RCC 7860 (cell line): ENCODE measurements at regions not wholly inside any gene's neighbourhood (a gene's known extent, or its start where the extent isn't known, plus 50 kb on each side); places are given as distances from the start of the nearest gene placed in this dataset.

Source experiments
- DNase-seq: peaks from one replicate; pipeline ENCODE4 v3.0.0-alpha.2; 2015; ENCODE audit warnings: low spot score
- FAIRE-seq: peaks from 2 replicates; lab custom pipeline; 2012; peaks lifted over from hg19 to GRCh38; lab: Jason Lieb, UNC

- FAIRE-seq (no peak), DNase-seq (no peak)
Measured at GRCh38 chr11:116421529-116422185, 351.1 kb downstream of the BUD13 start.

- DNase-seq (no peak), FAIRE-seq (no peak)
Measured at GRCh38 chr11:116420770-116421528, 351.8 kb downstream of the BUD13 start.

- DNase-seq = no peak
- no peak for FAIRE-seq
Measured at GRCh38 chr11:116420030-116420429, 352.8 kb downstream of the BUD13 start.

GRCh38 chr11:116418388-116419041, 354.3 kb downstream of the BUD13 start:
- DNase-seq (no peak), FAIRE-seq (no peak)

GRCh38 chr11:116416852-116417251, 355.9 kb downstream of the BUD13 start:
- FAIRE-seq (no peak), DNase-seq (no peak)

GRCh38 chr11:116415095-116415494, 357.7 kb downstream of the BUD13 start:
- FAIRE-seq (no peak), DNase-seq (no peak)

- no peak for DNase-seq
- FAIRE-seq = no peak
Measured at GRCh38 chr11:116414357-116414880, 358.4 kb downstream of the BUD13 start.

GRCh38 chr11:116413301-116414242, 359.2 kb downstream of the BUD13 start:
- FAIRE-seq = no peak
- no peak for DNase-seq

- FAIRE-seq = no peak
- no peak for DNase-seq
Measured at GRCh38 chr11:116412118-116412889, 360.5 kb downstream of the BUD13 start.

GRCh38 chr11:116409238-116409637, 363.5 kb downstream of the BUD13 start:
- FAIRE-seq (no peak), DNase-seq (no peak)

- DNase-seq = no peak
Measured at GRCh38 chr11:116406042-116406441, 366.7 kb downstream of the BUD13 start.

GRCh38 chr11:116404462-116404798, 368.4 kb downstream of the BUD13 start:
- DNase-seq (no peak), FAIRE-seq (no peak)

More at GRCh38 chr11:116406042-116406441, 366.7 kb downstream of the BUD13 start:
- FAIRE-seq = no peak

- FAIRE-seq (no peak), DNase-seq (no peak)
Measured at GRCh38 chr11:116403794-116404461, 368.9 kb downstream of the BUD13 start.

GRCh38 chr11:116400081-116400480, 372.7 kb downstream of the BUD13 start:
- DNase-seq (no peak), FAIRE-seq (no peak)

GRCh38 chr11:116397602-116398084, 375.1 kb downstream of the BUD13 start:
- no peak for DNase-seq
- no peak for FAIRE-seq

GRCh38 chr11:116396331-116396730, 376.5 kb downstream of the BUD13 start:
- DNase-seq (no peak), FAIRE-seq (no peak)

- DNase-seq = no peak
- no peak for FAIRE-seq
Measured at GRCh38 chr11:116394022-116394421, 378.8 kb downstream of the BUD13 start.

GRCh38 chr11:116390963-116391362, 381.8 kb downstream of the BUD13 start:
- FAIRE-seq = no peak
- no peak for DNase-seq

GRCh38 chr11:116388146-116388545, 384.6 kb downstream of the BUD13 start:
- FAIRE-seq = no peak
- DNase-seq = no peak
